ENCODE measurements at regions not wholly inside any gene's neighbourhood (a gene's known extent, or its start where the extent isn't known, plus 50 kb on each side); places are given as distances from the start of the nearest gene placed in this dataset.
"Not testable (repeated sequence)": the region's sequence is repeated elsewhere in the genome, so short reads cannot be mapped to it uniquely, and the experiment has no call there.

- Histone ChIP-seq H3K9me3 (ENCODE audit: control insufficient read depth, insufficient read depth, low read depth, low read length) (no peaks in the 10 kb centered on the region), H3K9ac (ENCODE audit: insufficient read depth, low read length) (no peak overlapping the region), H2AFZ (ENCODE audit: low read length) (no peak overlapping the region), H3K27ac (ENCODE audit: insufficient read depth, low read length) (no peak overlapping the region), H3K27me3 (ENCODE audit: control insufficient read depth, insufficient read depth, low read length) (no peaks in the 10 kb centered on the region), H3K36me3 (ENCODE audit: control insufficient read depth, insufficient read depth, low read length) (no peaks in the 10 kb centered on the region), H3K4me3 (replicated peaks in 1 of 4; ENCODE audit: control extremely low read depth in 1 of 4, insufficient read depth in 1 of 4, low read depth in 3 of 4, low read length in 4 of 4) (no peak overlapping the region), H4K20me1 (ENCODE audit: control insufficient read depth, extremely low read depth, insufficient read depth, low read length) (no peaks in the 10 kb centered on the region), H3K4me2 (ENCODE audit: extremely low read depth, insufficient read depth, low read length) (no peak overlapping the region), H3K4me1 (ENCODE audit: control insufficient read depth, extremely low read depth, insufficient read depth, low read length) (no peaks in the 10 kb centered on the region), H3K79me2 (ENCODE audit: control insufficient read depth, insufficient read depth, low read length) (no peaks in the 10 kb centered on the region)
- TF ChIP-seq CTCF (conservative IDR thresholded peaks at IDR 0.05 in 1 of 2, IDR thresholded peaks at IDR 0.05 in 1 of 2; ENCODE audit: low read depth in 1 of 2, low read length in 2 of 2) (no peak), EZH2 (IDR thresholded peaks at IDR 0.05; ENCODE audit: low read length, missing control alignments) (no peak)
- peak in 1 of 2 donors; percentile 84 for DNase-seq (ENCODE audit: low read depth in 2 of 2)
Measured at GRCh38 chr12:74780182-74780849, 242.7 kb downstream of the ATXN7L3B start.

- H3K4me2 ChIP-seq (ENCODE audit: extremely low read depth, insufficient read depth, low read length); H3K4me1 ChIP-seq (ENCODE audit: control insufficient read depth, extremely low read depth, insufficient read depth, low read length); H3K79me2 ChIP-seq (ENCODE audit: control insufficient read depth, insufficient read depth, low read length); H3K27me3 ChIP-seq (ENCODE audit: control insufficient read depth, insufficient read depth, low read length); H4K20me1 ChIP-seq (ENCODE audit: control insufficient read depth, extremely low read depth, insufficient read depth, low read length); H3K9ac ChIP-seq (ENCODE audit: insufficient read depth, low read length); H2AFZ ChIP-seq (ENCODE audit: low read length); H3K4me3 ChIP-seq (replicated peaks in 1 of 4; ENCODE audit: control extremely low read depth in 1 of 4, insufficient read depth in 1 of 4, low read depth in 3 of 4, low read length in 4 of 4); H3K36me3 ChIP-seq (ENCODE audit: control insufficient read depth, insufficient read depth, low read length); H3K27ac ChIP-seq (ENCODE audit: insufficient read depth, low read length); H3K9me3 ChIP-seq (ENCODE audit: control insufficient read depth, insufficient read depth, low read depth, low read length): not testable (repeated sequence)
- DNase-seq (ENCODE audit: low read depth in 2 of 2), result peak in 1 of 2 donors; percentile 20
Measured at GRCh38 chr12:74780850-74781241, 243.2 kb downstream of the ATXN7L3B start.

GRCh38 chr12:74781991-74782485 lies 244.4 kb downstream of the ATXN7L3B start:
- Histone ChIP-seq H3K27me3 (ENCODE audit: control insufficient read depth, insufficient read depth, low read length) (no peaks in the 10 kb centered on the region), H3K4me1 (ENCODE audit: control insufficient read depth, extremely low read depth, insufficient read depth, low read length) (no peaks in the 10 kb centered on the region), H3K4me3 (replicated peaks in 1 of 4; ENCODE audit: control extremely low read depth in 1 of 4, insufficient read depth in 1 of 4, low read depth in 3 of 4, low read length in 4 of 4) (no peak overlapping the region), H3K27ac (ENCODE audit: insufficient read depth, low read length) (no peak overlapping the region), H3K79me2 (ENCODE audit: control insufficient read depth, insufficient read depth, low read length) (no peaks in the 10 kb centered on the region), H3K9me3 (ENCODE audit: control insufficient read depth, insufficient read depth, low read depth, low read length) (no peaks in the 10 kb centered on the region), H3K4me2 (ENCODE audit: extremely low read depth, insufficient read depth, low read length) (no peak overlapping the region), H2AFZ (ENCODE audit: low read length) (no peak overlapping the region), H4K20me1 (ENCODE audit: control insufficient read depth, extremely low read depth, insufficient read depth, low read length) (no peaks in the 10 kb centered on the region), H3K36me3 (ENCODE audit: control insufficient read depth, insufficient read depth, low read length) (no peaks in the 10 kb centered on the region), H3K9ac (ENCODE audit: insufficient read depth, low read length) (no peak overlapping the region)
- DNase-seq (ENCODE audit: low read depth in 2 of 2), result no peak
- no peak for TF ChIP-seq CTCF (conservative IDR thresholded peaks at IDR 0.05 in 1 of 2, IDR thresholded peaks at IDR 0.05 in 1 of 2; ENCODE audit: low read depth in 1 of 2, low read length in 2 of 2)
- no peak for TF ChIP-seq EZH2 (IDR thresholded peaks at IDR 0.05; ENCODE audit: low read length, missing control alignments)
